GM12873 (cell line): ENCODE measurements at regions not wholly inside any gene's neighbourhood (a gene's known extent, or its start where the extent isn't known, plus 50 kb on each side); places are given as distances from the start of the nearest gene placed in this dataset.

ENCODE experiments used
- CTCF ChIP-seq: IDR thresholded peaks from 2 replicates; pipeline ENCODE4 v1.5.1; 2012; ENCODE audit warnings: low read depth, mild to moderate bottlenecking, moderate library complexity, low read length, control low read depth; ENCODE audit not compliant: insufficient read depth; ENCODE audit errors: missing control alignments

GRCh38 chr7:46739518-46740234 is 818.6 kb upstream of the IGFBP3 start:
- TF ChIP-seq CTCF, result no peak

- TF ChIP-seq CTCF, result no peak
Measured at GRCh38 chr7:46738796-46739195, 817.7 kb upstream of the IGFBP3 start.

- TF ChIP-seq CTCF, result no peak
Measured at GRCh38 chr7:46738165-46738564, 817.1 kb upstream of the IGFBP3 start.

- no peak for TF ChIP-seq CTCF
Measured at GRCh38 chr7:46725838-46726237, 804.8 kb upstream of the IGFBP3 start.

GRCh38 chr7:46725136-46725535 is 804.1 kb upstream of the IGFBP3 start:
- TF ChIP-seq CTCF, result no peak

GRCh38 chr7:46723742-46724141 is 802.7 kb upstream of the IGFBP3 start:
- TF ChIP-seq CTCF, result no peak

GRCh38 chr7:46723003-46723402 is 801.9 kb upstream of the IGFBP3 start:
- no peak for TF ChIP-seq CTCF

- TF ChIP-seq CTCF, result no peak
Measured at GRCh38 chr7:46720761-46721160, 799.7 kb upstream of the IGFBP3 start.
